Transverse colon (tissue), 4 donors: ENCODE measurements at regions not wholly inside any gene's neighbourhood (a gene's known extent, or its start where the extent isn't known, plus 50 kb on each side); places are given as distances from the start of the nearest gene placed in this dataset.

Experiments used
- DNase-seq: peaks from one replicate; pipeline ENCODE4 v3.0.0-alpha.2; 2019
- H3K27ac ChIP-seq, 4 donors: fragments of 200-600 bp; sonication (generic); 2 replicates each; pipeline ENCODE4 v1.5.1; 2016 to 2018; ENCODE audit warnings: inconsistent platforms in 4 of 4
- H3K27me3 ChIP-seq: fragments of 200-600 bp; sonication (generic); 2 replicates; pipeline ENCODE4 v1.5.1; 2017; ENCODE audit warnings: inconsistent platforms
- H3K36me3 ChIP-seq, 4 donors: fragments of 200-600 bp; sonication (generic); 2 replicates each; pipeline ENCODE4 v1.5.1; 2017 to 2019; ENCODE audit warnings: inconsistent platforms in 4 of 4
- H3K4me1 ChIP-seq, 4 donors: fragments of 200-600 bp; sonication (generic); 2 replicates each; pipeline ENCODE4 v1.5.1; 2017 to 2020; ENCODE audit warnings: inconsistent platforms in 4 of 4
- H3K4me3 ChIP-seq, 4 donors: fragments of 200-600 bp; sonication (generic); 1 replicate in 1 of 4; 2 replicates in 3 of 4; pipeline versions ENCODE4 v1.5.1 to v1.6.1; 2017 to 2019; ENCODE audit warnings: inconsistent platforms in 4 of 4
- H3K9me3 ChIP-seq, 2 donors: fragments of 200-600 bp; sonication (generic); 2 replicates each; pipeline ENCODE4 v1.5.1; 2017 to 2019; ENCODE audit warnings: inconsistent platforms in 2 of 2
- EP300 ChIP-seq: sonication (generic); formaldehyde crosslinking; IDR thresholded peaks from one replicate; pipeline ENCODE4 v1.6.1; 2017; ENCODE audit warnings: antibody characterized with exemption, low read depth
- POLR2A ChIP-seq: fragments of 450-650 bp; IDR thresholded peaks from one replicate; pipeline ENCODE4 v1.6.1; 2016; ENCODE audit warnings: antibody characterized with exemption, mild to moderate bottlenecking, moderate library complexity
- POLR2AphosphoS5 ChIP-seq, 3 donors: sonication (generic); formaldehyde crosslinking; IDR thresholded peaks; one replicate each; pipeline ENCODE4 v1.6.1; 2016; ENCODE audit warnings: antibody characterized with exemption in 3 of 3
- WGBS, 2 donors: methylation state at CpG; one replicate each; pipeline ENCODE4 v1.1.5; 2018; ENCODE audit warnings: low coverage in 1 of 2; 5-methylcytosine and 5-hydroxymethylcytosine counted together
- in situ Hi-C, 4 donors: fragments of 200-750 bp; cut with MboI; loops; one replicate each; pipeline versions ENCODE4 v1.15.0 to v1.15.1; 2017; ENCODE audit warnings: low sequenced_read_pairs in 3 of 4, low pct_ligation_motif_present in 1 of 4, low pct_unique_long_range_greater_than_20kb in 1 of 4
- intact Hi-C: fragments of 100-400 bp; cut with DNase I; formaldehyde crosslinking; loops from one replicate; pipeline ENCODE4 v1.15.1; 2023; ENCODE audit warnings: low total_unique reads
- TF ChIP-seq, protein P1 (sequence below), 5 experiments: fragments of 200-600 bp in 3 of 5; fragments of 450-650 bp in 2 of 5; sonication (generic) in 3 of 5; IDR thresholded peaks; 1 replicate in 2 of 5; 2 replicates in 3 of 5; pipeline ENCODE4 v1.5.1; 2016 to 2017; ENCODE audit warnings: antibody characterized with exemption in 5 of 5, inconsistent platforms in 3 of 5, mild to moderate bottlenecking in 2 of 5, moderate library complexity in 1 of 5

DNA sequence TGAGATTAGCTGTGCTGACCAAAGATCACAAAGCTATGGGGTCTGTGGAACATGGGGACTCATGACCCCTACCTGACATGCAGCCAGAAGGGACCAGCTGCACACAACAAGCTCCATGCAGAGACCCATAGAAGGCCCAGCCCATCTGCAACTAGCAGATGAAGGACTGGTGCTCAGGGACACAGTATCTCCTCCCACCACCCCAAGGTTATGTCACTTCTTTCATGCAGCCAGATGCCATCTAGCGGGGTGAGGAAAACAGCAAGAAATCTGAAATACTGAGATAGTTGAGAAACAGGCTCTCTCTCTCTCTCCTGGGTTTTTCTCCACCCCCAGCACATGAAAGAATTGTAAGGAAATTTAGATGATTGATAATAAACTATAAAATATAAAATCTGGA, 161.3 kb upstream of the DAPK1 start:
- intact Hi-C loops: loop anchor here (5.0 kb wide), 1 partner anchor 321 kb away; no protein-coding TSS in a partner anchor
- 57 to 58% methylated on average over 1 of the region's 1 CpG for WGBS, 2 donors
- no peak overlapping the region for H3K27ac ChIP-seq
- TF ChIP-seq POLR2A (no peak), POLR2AphosphoS5 (IDR thresholded peaks at IDR 0.05) (no peak), EP300 (no peak)
- TF ChIP-seq, protein P1, sequence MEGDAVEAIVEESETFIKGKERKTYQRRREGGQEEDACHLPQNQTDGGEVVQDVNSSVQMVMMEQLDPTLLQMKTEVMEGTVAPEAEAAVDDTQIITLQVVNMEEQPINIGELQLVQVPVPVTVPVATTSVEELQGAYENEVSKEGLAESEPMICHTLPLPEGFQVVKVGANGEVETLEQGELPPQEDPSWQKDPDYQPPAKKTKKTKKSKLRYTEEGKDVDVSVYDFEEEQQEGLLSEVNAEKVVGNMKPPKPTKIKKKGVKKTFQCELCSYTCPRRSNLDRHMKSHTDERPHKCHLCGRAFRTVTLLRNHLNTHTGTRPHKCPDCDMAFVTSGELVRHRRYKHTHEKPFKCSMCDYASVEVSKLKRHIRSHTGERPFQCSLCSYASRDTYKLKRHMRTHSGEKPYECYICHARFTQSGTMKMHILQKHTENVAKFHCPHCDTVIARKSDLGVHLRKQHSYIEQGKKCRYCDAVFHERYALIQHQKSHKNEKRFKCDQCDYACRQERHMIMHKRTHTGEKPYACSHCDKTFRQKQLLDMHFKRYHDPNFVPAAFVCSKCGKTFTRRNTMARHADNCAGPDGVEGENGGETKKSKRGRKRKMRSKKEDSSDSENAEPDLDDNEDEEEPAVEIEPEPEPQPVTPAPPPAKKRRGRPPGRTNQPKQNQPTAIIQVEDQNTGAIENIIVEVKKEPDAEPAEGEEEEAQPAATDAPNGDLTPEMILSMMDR (IDR thresholded peaks at IDR 0.05): no peak
- in situ Hi-C loops: loop anchor here in 3 of 4 donors (5.0 to 10.0 kb wide), 3 partner anchors 321 to 338 kb away; no protein-coding TSS in a partner anchor
- H3K27me3 ChIP-seq: peaks cover 18% of the 10 kb centered on the region
- no peak overlapping the region for H3K4me3 ChIP-seq
- DNase-seq: no peak
- H3K9me3 ChIP-seq: peaks cover 3 to 4% of the 10 kb centered on the region in 2 donors
- H3K4me1 ChIP-seq: peaks cover 0 to 12% (median 5%) of the 10 kb centered on the region in 4 donors
- H3K36me3 ChIP-seq: no peaks in the 10 kb centered on the region

- no peak for DNase-seq
- H3K27me3 ChIP-seq: peaks cover 18% of the 10 kb centered on the region
- no peaks in the 10 kb centered on the region for H3K9me3 ChIP-seq
- in situ Hi-C loops (loop anchor here in 3 of 4 donors (5.0 to 10.0 kb wide), 3 partner anchors 320 to 338 kb away; no protein-coding TSS in a partner anchor), intact Hi-C loops (loop anchor here (5.0 kb wide), 1 partner anchor 320 kb away; no protein-coding TSS in a partner anchor)
- no peaks in the 10 kb centered on the region for H3K36me3 ChIP-seq
- no peak overlapping the region for H3K27ac ChIP-seq
- 3 to 6% methylated on average over 6 to 12 of the region's 12 CpGs for WGBS, 2 donors
- peak overlapping the region; percentile 9 to 36 (median 17) for H3K4me3 ChIP-seq
- TF ChIP-seq, protein P1 (IDR thresholded peaks at IDR 0.05): peak; percentile 66 to 81 (median 74)
- no peak for TF ChIP-seq POLR2A
- H3K4me1 ChIP-seq: peaks cover 0 to 12% (median 5%) of the 10 kb centered on the region in 4 donors
Measured at GRCh38 chr9:87336914-87337333, 160.7 kb upstream of the DAPK1 start.

GRCh38 chr9:87337335-87338087, 160.2 kb upstream of the DAPK1 start:
- in situ Hi-C loops: loop anchor here in 3 of 4 donors (5.0 to 10.0 kb wide), 3 partner anchors 320 to 337 kb away; no protein-coding TSS in a partner anchor
- H3K36me3 ChIP-seq: no peaks in the 10 kb centered on the region
- peak overlapping the region; percentile 9 to 36 (median 17) for H3K4me3 ChIP-seq
- WGBS, 2 donors: 18 to 26% methylated on average over 6 to 14 of the region's 14 CpGs
- H3K27me3 ChIP-seq: peaks cover 18% of the 10 kb centered on the region
- intact Hi-C loops: loop anchor here (5.0 kb wide), 1 partner anchor 320 kb away; no protein-coding TSS in a partner anchor
- H3K9me3 ChIP-seq: no peaks in the 10 kb centered on the region
- H3K4me1 ChIP-seq: peaks cover 0 to 12% (median 5%) of the 10 kb centered on the region in 4 donors
- no peak for DNase-seq
- TF ChIP-seq, protein P1 (IDR thresholded peaks at IDR 0.05): no peak
- TF ChIP-seq EP300 (no peak), POLR2AphosphoS5 (IDR thresholded peaks at IDR 0.05) (no peak), POLR2A (no peak)
- H3K27ac ChIP-seq: no peak overlapping the region
